AG20443 (cell line): ENCODE measurements at regions not wholly inside any gene's neighbourhood (a gene's known extent, or its start where the extent isn't known, plus 50 kb on each side); places are given as distances from the start of the nearest gene placed in this dataset.

Experiments
- DNase-seq: peaks from one replicate; pipeline ENCODE4 v3.0.0; 2012; ENCODE audit warnings: low spot score, mixed read lengths

- DNase-seq = no peak
Observed at GRCh38 chr11:115965767-115966504, 461.7 kb upstream of the CADM1 start.

- DNase-seq = no peak
Observed at GRCh38 chr11:115964091-115964490, 459.9 kb upstream of the CADM1 start.

GRCh38 chr11:115963156-115963555 is 458.9 kb upstream of the CADM1 start:
- DNase-seq = no peak

GRCh38 chr11:115961159-115962003 is 457.2 kb upstream of the CADM1 start:
- DNase-seq = no peak

GRCh38 chr11:115959081-115959486 is 454.9 kb upstream of the CADM1 start:
- DNase-seq = no peak

- DNase-seq = no peak
Observed at GRCh38 chr11:115958089-115959000, 454.1 kb upstream of the CADM1 start.

GRCh38 chr11:115955803-115956202 is 451.6 kb upstream of the CADM1 start:
- no peak for DNase-seq

GRCh38 chr11:115950660-115951059 is 446.4 kb upstream of the CADM1 start:
- DNase-seq = no peak

- DNase-seq = no peak
Observed at GRCh38 chr11:115944596-115944995, 440.4 kb upstream of the CADM1 start.

GRCh38 chr11:115942011-115942410 is 437.8 kb upstream of the CADM1 start:
- DNase-seq = no peak

GRCh38 chr11:115941481-115941993 is 437.3 kb upstream of the CADM1 start:
- DNase-seq = peak; percentile 70

- no peak for DNase-seq
Observed at GRCh38 chr11:115941044-115941443, 436.8 kb upstream of the CADM1 start.

GRCh38 chr11:115939731-115940421 is 435.7 kb upstream of the CADM1 start:
- DNase-seq = no peak

- DNase-seq = no peak
Observed at GRCh38 chr11:115939104-115939730, 435.0 kb upstream of the CADM1 start.

- DNase-seq = no peak
Observed at GRCh38 chr11:115933564-115933963, 429.3 kb upstream of the CADM1 start.

GRCh38 chr11:115931548-115932083 is 427.4 kb upstream of the CADM1 start:
- DNase-seq = no peak

- DNase-seq = no peak
Observed at GRCh38 chr11:115930886-115931547, 426.8 kb upstream of the CADM1 start.

- no peak for DNase-seq
Observed at GRCh38 chr11:115930291-115930690, 426.1 kb upstream of the CADM1 start.

GRCh38 chr11:115929618-115930129 is 425.5 kb upstream of the CADM1 start:
- no peak for DNase-seq

- DNase-seq = no peak
Observed at GRCh38 chr11:115928811-115929210, 424.6 kb upstream of the CADM1 start.
